IMR-90 (cell line): ENCODE measurements at regions not wholly inside any gene's neighbourhood (a gene's known extent, or its start where the extent isn't known, plus 50 kb on each side); places are given as distances from the start of the nearest gene placed in this dataset.

Experiments
- ATAC-seq: fragments of 200-7000 bp; cut with Tn5 transposase; 2 replicates; pipeline ENCODE4 v1.9.1; 2020; ENCODE audit warnings: low read depth, mild to moderate bottlenecking, moderate library complexity
- BruUV-seq: library from RNA; stranded (reverse); fragments of 400-500 nt; replicated peaks from 2 replicates; lab custom pipeline; 2021; lab: Mats Ljungman, UMichigan
- CTCF ChIA-PET: fragments of 300-600 bp; formaldehyde crosslinking; extraction: SDS; loops from one replicate; lab custom pipeline; 2021; ENCODE audit warnings: antibody characterized with exemption; lab: Yijun Ruan, JAX
- POLR2A ChIA-PET: fragments of 300-600 bp; sonication (Branson Sonifier 250); formaldehyde crosslinking; loops from one replicate; lab custom pipeline; 2022; ENCODE audit warnings: antibody characterized with exemption; ENCODE audit not compliant: unreplicated experiment; lab: Charles Lee
- DNase-seq: peaks from one replicate; pipeline ENCODE4 v3.0.0; 2013
- H2AFZ ChIP-seq: replicated peaks from 2 replicates; pipeline ENCODE3; 2013; ENCODE audit warnings: low read length, mild to moderate bottlenecking; ENCODE audit not compliant: poor library complexity
- H2AK5ac ChIP-seq: 2 replicates; pipeline ENCODE4 v1.6.1; 2013; ENCODE audit warnings: low read depth, low read length, inconsistent platforms
- H2AK9ac ChIP-seq: replicated peaks from 2 replicates; pipeline ENCODE3; 2013; ENCODE audit warnings: mild to moderate bottlenecking, low read depth, low read length, moderate library complexity; ENCODE audit not compliant: poor library complexity
- H2BK120ac ChIP-seq: 2 replicates; pipeline ENCODE4 v1.6.1; 2013; ENCODE audit warnings: low read depth, low read length, inconsistent platforms
- H2BK15ac ChIP-seq: 3 replicates; pipeline ENCODE4 v1.6.1; 2013; ENCODE audit warnings: low read depth, low read length, inconsistent platforms
- H2BK20ac ChIP-seq: 2 replicates; pipeline ENCODE4 v1.6.1; 2013; ENCODE audit warnings: low read depth, mild to moderate bottlenecking, inconsistent platforms, low read length, moderate library complexity
- H2BK5ac ChIP-seq: 2 replicates; pipeline ENCODE4 v1.6.1; 2013; ENCODE audit warnings: mild to moderate bottlenecking, low read depth, low read length, inconsistent platforms; ENCODE audit not compliant: poor library complexity, severe bottlenecking
- H3K14ac ChIP-seq: replicated peaks from 2 replicates; pipeline ENCODE4 v1.6.1; 2013; ENCODE audit warnings: low read depth, low read length, inconsistent platforms
- H3K18ac ChIP-seq: 2 replicates; pipeline ENCODE4 v1.6.1; 2013; ENCODE audit warnings: low read depth, low read length, control low read depth
- H3K23ac ChIP-seq: 2 replicates; pipeline ENCODE4 v1.6.1; 2013; ENCODE audit warnings: low read depth, low read length, inconsistent platforms
- H3K27ac ChIP-seq: 2 replicates; pipeline ENCODE4 v1.5.1; 2013; ENCODE audit warnings: mild to moderate bottlenecking, control low read depth, low read length; ENCODE audit not compliant: insufficient read depth
- H3K27me3 ChIP-seq: 2 replicates; pipeline ENCODE4 v1.6.1; 2013; ENCODE audit warnings: low read length; ENCODE audit not compliant: control insufficient read depth, insufficient read depth
- H3K36me3 ChIP-seq: 2 replicates; pipeline ENCODE4 v1.6.1; 2013; ENCODE audit warnings: low read length, mixed read lengths; ENCODE audit not compliant: control insufficient read depth, insufficient read depth
- H3K4ac ChIP-seq: 2 replicates; pipeline ENCODE4 v1.6.1; 2013; ENCODE audit warnings: low read depth, low read length, inconsistent platforms
- H3K4me1 ChIP-seq: 2 replicates; pipeline ENCODE4 v1.6.1; 2013; ENCODE audit warnings: low read length, mixed read lengths; ENCODE audit not compliant: control insufficient read depth, insufficient read depth
- H3K4me2 ChIP-seq: 2 replicates; pipeline ENCODE4 v1.6.1; 2013; ENCODE audit warnings: low read depth, mild to moderate bottlenecking, control low read depth, low read length, moderate library complexity
- H3K4me3 ChIP-seq: 2 replicates; pipeline ENCODE4 v1.5.1; 2013; ENCODE audit warnings: low read depth, mild to moderate bottlenecking, control low read depth, low read length, moderate library complexity; ENCODE audit not compliant: insufficient read depth
- H3K56ac ChIP-seq: 2 replicates; pipeline ENCODE4 v1.6.1; 2013; ENCODE audit warnings: low read length, inconsistent platforms; ENCODE audit not compliant: insufficient read depth; ENCODE audit errors: extremely low read depth
- H3K79me1 ChIP-seq, 2 experiments: 2 replicates each; pipeline ENCODE4 v1.6.1; 2013; ENCODE audit warnings: low read length in 2 of 2, inconsistent platforms in 1 of 2, low read depth in 1 of 2
- H3K9ac ChIP-seq: 2 replicates; pipeline ENCODE4 v1.6.1; 2013; ENCODE audit warnings: low read depth, low read length, control low read depth
- H3K9me1 ChIP-seq: 2 replicates; pipeline ENCODE4 v1.6.1; 2013; ENCODE audit warnings: low read length, inconsistent platforms; ENCODE audit not compliant: insufficient read depth
- H3K9me3 ChIP-seq: 2 replicates; pipeline ENCODE4 v1.6.1; 2013; ENCODE audit warnings: low read length; ENCODE audit not compliant: control insufficient read depth, insufficient read depth
- H4K20me1 ChIP-seq: 2 replicates; pipeline ENCODE4 v1.6.1; 2013; ENCODE audit warnings: low read length, inconsistent platforms; ENCODE audit not compliant: insufficient read depth
- H4K5ac ChIP-seq: 2 replicates; pipeline ENCODE4 v1.6.1; 2013; ENCODE audit warnings: mild to moderate bottlenecking, low read depth, low read length, control low read depth
- H4K8ac ChIP-seq, 2 experiments: 2 replicates each; pipeline ENCODE4 v1.6.1; 2013; ENCODE audit warnings: low read depth in 2 of 2, low read length in 2 of 2, control low read depth in 1 of 2, inconsistent platforms in 1 of 2
- H4K91ac ChIP-seq: 2 replicates; pipeline ENCODE4 v1.6.1; 2013; ENCODE audit warnings: low read depth, low read length, inconsistent platforms; ENCODE audit not compliant: insufficient read depth
- BHLHE40 ChIP-seq: fragments of 150-350 bp; IDR thresholded peaks from 2 replicates; pipeline ENCODE4 v1.6.1; 2016; ENCODE audit warnings: mild to moderate bottlenecking, low read depth, low read length
- CEBPB ChIP-seq: IDR thresholded peaks from 2 replicates; pipeline ENCODE4 v1.6.1; 2012; ENCODE audit warnings: low read depth, low read length, improper control_type of control experiment
- CHD1 ChIP-seq: IDR thresholded peaks from 2 replicates; pipeline ENCODE4 v1.6.1; 2012; ENCODE audit warnings: low read depth, low read length, improper control_type of control experiment
- CTCF ChIP-seq: conservative IDR thresholded peaks from 2 replicates; pipeline ENCODE4 v1.5.1; 2012; ENCODE audit warnings: mild to moderate bottlenecking, low read depth, low read length, improper control_type of control experiment
- FOS ChIP-seq: fragments of 150-350 bp; IDR thresholded peaks from 2 replicates; pipeline ENCODE4 v1.6.1; 2016; ENCODE audit warnings: low read depth, low read length
- MAFK ChIP-seq: IDR thresholded peaks from 2 replicates; pipeline ENCODE4 v1.6.1; 2012; ENCODE audit warnings: low read depth, low read length, improper control_type of control experiment
- MAZ ChIP-seq: IDR thresholded peaks from 2 replicates; pipeline ENCODE4 v1.6.1; 2012; ENCODE audit warnings: low read depth, mild to moderate bottlenecking, low read length, improper control_type of control experiment, moderate library complexity, borderline replicate concordance
- MXI1 ChIP-seq: IDR thresholded peaks from 2 replicates; pipeline ENCODE4 v1.6.1; 2012; ENCODE audit warnings: low read depth, mild to moderate bottlenecking, low read length, moderate library complexity, borderline replicate concordance
- NFE2L2 ChIP-seq: fragments of 150-350 bp; IDR thresholded peaks from 2 replicates; pipeline ENCODE4 v1.6.1; 2016; ENCODE audit warnings: low read depth, mild to moderate bottlenecking, low read length
- POLR2A ChIP-seq: IDR thresholded peaks from 2 replicates; pipeline ENCODE4 v1.6.1; 2012; ENCODE audit warnings: mild to moderate bottlenecking, low read depth, low read length
- RAD21 ChIP-seq: IDR thresholded peaks from 2 replicates; pipeline ENCODE4 v1.6.1; 2012; ENCODE audit warnings: low read length, improper control_type of control experiment
- RCOR1 ChIP-seq: IDR thresholded peaks from 2 replicates; pipeline ENCODE4 v1.6.1; 2012; ENCODE audit warnings: mild to moderate bottlenecking, low read length, improper control_type of control experiment; ENCODE audit not compliant: insufficient replicate concordance
- RFX5 ChIP-seq: IDR thresholded peaks from 2 replicates; pipeline ENCODE4 v1.8.0; 2012; ENCODE audit warnings: low read depth, mild to moderate bottlenecking, low read length, moderate library complexity
- SMC3 ChIP-seq: fragments of 150-350 bp; IDR thresholded peaks from 2 replicates; pipeline ENCODE4 v1.6.1; 2016; ENCODE audit warnings: low read depth, mild to moderate bottlenecking, antibody characterized with exemption, low read length, moderate library complexity
- dilution Hi-C: fragments of 300-500 bp; cut with HindIII; formaldehyde crosslinking; loops from one replicate; pipeline ENCODE4 v1.14.3; 2018; ENCODE audit warnings: low sequenced_read_pairs; ENCODE audit not compliant: unreplicated experiment
- in situ Hi-C: fragments of 300-500 bp; cut with MboI; formaldehyde crosslinking; loops from 3 replicates; pipeline ENCODE4 v1.14.3; 2019; ENCODE audit warnings: low sequenced_read_pairs, inconsistent platforms, mixed read lengths
- intact Hi-C: fragments of 100-400 bp; cut with micrococcal nuclease; formaldehyde crosslinking; loops from 2 replicates; pipeline ENCODE4 v1.10.0; 2022
- TF ChIP-seq, protein P1 (sequence below): fragments of 150-350 bp; IDR thresholded peaks from 2 replicates; pipeline ENCODE4 v1.6.1; 2016; ENCODE audit warnings: low read depth, mild to moderate bottlenecking, low read length, moderate library complexity, borderline replicate concordance
- TF ChIP-seq, protein P2 (sequence below): fragments of 150-350 bp; IDR thresholded peaks from 2 replicates; pipeline ENCODE4 v1.6.1; 2017; ENCODE audit warnings: mild to moderate bottlenecking, antibody characterized with exemption, low read length, low read depth

DNA sequence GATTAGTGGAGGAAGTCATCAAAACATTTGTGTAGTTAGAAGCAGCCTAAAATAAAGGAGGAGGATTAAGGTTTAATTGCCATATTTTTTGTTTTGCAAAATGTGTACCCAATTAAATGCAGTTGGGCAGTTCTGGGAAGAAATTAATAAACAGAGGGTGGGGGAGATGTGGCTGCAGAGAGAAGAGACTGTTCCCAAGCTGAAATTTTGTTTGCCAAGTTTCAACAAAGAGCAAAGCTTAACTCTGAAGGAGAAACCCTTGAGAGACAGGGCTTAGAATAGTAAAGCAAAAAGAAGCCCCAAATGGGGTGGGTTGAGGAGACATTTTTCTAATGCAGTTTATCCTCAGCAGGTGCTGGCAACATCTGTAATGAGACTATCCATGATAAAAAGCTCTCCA, 298.0 kb upstream of the NRP1 start:
- Histone ChIP-seq H4K8ac (no peak overlapping the region), H2BK5ac (no peak overlapping the region), H2AK9ac (no peak overlapping the region), H3K14ac (no peak overlapping the region), H3K4ac (no peak overlapping the region), H3K36me3 (no peaks in the 10 kb centered on the region), H3K4me2 (no peak overlapping the region), H3K4me3 (no peak overlapping the region), H2BK20ac (no peak overlapping the region), H3K9me1 (no peaks in the 10 kb centered on the region), H4K20me1 (no peaks in the 10 kb centered on the region), H3K79me1 (no peaks in the 10 kb centered on the region), H2AK5ac (no peak overlapping the region), H3K9ac (no peak overlapping the region), H3K18ac (no peak overlapping the region), H2BK120ac (no peak overlapping the region), H3K23ac (no peak overlapping the region), H3K27me3 (peaks cover 22% of the 10 kb centered on the region), H2BK15ac (no peak overlapping the region), H2AFZ (no peak overlapping the region), H3K56ac (no peak overlapping the region), H4K5ac (no peak overlapping the region), H3K4me1 (no peaks in the 10 kb centered on the region), H4K91ac (no peak overlapping the region), H3K27ac (no peak overlapping the region), H3K9me3 (0 out of 2 replicates have a peak, but pooled peaks cover 3% of the 10 kb centered on the region)
- intact Hi-C loops (no loop called here), dilution Hi-C loops (no loop called here), in situ Hi-C loops (no loop called here)
- no peak for DNase-seq
- BruUV-seq, result no TSS peak
- ChIA-PET CTCF (no interaction called here), POLR2A (no interaction called here)
- no peak for ATAC-seq
- TF ChIP-seq RFX5 (no peak), POLR2A (no peak), SMC3 (no peak), MAFK (no peak), CTCF (no peak), MAZ (no peak), BHLHE40 (no peak), CEBPB (no peak), CHD1 (no peak), RCOR1 (no peak), NFE2L2 (no peak), RAD21 (no peak), MXI1 (no peak), FOS (no peak)
- TF ChIP-seq, protein P1, sequence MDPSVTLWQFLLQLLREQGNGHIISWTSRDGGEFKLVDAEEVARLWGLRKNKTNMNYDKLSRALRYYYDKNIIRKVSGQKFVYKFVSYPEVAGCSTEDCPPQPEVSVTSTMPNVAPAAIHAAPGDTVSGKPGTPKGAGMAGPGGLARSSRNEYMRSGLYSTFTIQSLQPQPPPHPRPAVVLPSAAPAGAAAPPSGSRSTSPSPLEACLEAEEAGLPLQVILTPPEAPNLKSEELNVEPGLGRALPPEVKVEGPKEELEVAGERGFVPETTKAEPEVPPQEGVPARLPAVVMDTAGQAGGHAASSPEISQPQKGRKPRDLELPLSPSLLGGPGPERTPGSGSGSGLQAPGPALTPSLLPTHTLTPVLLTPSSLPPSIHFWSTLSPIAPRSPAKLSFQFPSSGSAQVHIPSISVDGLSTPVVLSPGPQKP, result no peak
- TF ChIP-seq, protein P2, sequence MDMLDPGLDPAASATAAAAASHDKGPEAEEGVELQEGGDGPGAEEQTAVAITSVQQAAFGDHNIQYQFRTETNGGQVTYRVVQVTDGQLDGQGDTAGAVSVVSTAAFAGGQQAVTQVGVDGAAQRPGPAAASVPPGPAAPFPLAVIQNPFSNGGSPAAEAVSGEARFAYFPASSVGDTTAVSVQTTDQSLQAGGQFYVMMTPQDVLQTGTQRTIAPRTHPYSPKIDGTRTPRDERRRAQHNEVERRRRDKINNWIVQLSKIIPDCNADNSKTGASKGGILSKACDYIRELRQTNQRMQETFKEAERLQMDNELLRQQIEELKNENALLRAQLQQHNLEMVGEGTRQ, result no peak
